DOHH2 (cell line): ENCODE measurements at regions not wholly inside any gene's neighbourhood (a gene's known extent, or its start where the extent isn't known, plus 50 kb on each side); places are given as distances from the start of the nearest gene placed in this dataset.

ENCODE experiments used
- H3F3A ChIP-seq: fragments of 200-600 bp; sonication (generic), shearing (Covaris generic); 2 replicates; pipeline ENCODE4 v1.6.0; 2016; ENCODE audit warnings: antibody characterized with exemption, mild to moderate bottlenecking; ENCODE audit not compliant: control insufficient read depth, insufficient read depth
- H3K27ac ChIP-seq: fragments of 200-600 bp; sonication (generic); 2 replicates; pipeline ENCODE4 v1.5.1; 2014; ENCODE audit warnings: low read depth, mild to moderate bottlenecking, low read length, moderate library complexity
- H3K27me3 ChIP-seq: fragments of 200-600 bp; sonication (generic); 2 replicates; pipeline ENCODE4 v1.6.1; 2014; ENCODE audit warnings: mild to moderate bottlenecking, low read length, mixed read lengths; ENCODE audit not compliant: control insufficient read depth
- H3K36me3 ChIP-seq: fragments of 200-600 bp; sonication (generic); 2 replicates; pipeline ENCODE4 v1.6.1; 2014; ENCODE audit warnings: mild to moderate bottlenecking, low read length, moderate library complexity, mixed read lengths; ENCODE audit not compliant: control insufficient read depth
- H3K4me1 ChIP-seq: fragments of 200-600 bp; sonication (generic); 2 replicates; pipeline ENCODE4 v1.6.1; 2014; ENCODE audit warnings: mild to moderate bottlenecking, low read length, mixed read lengths; ENCODE audit not compliant: control insufficient read depth
- H3K4me2 ChIP-seq: fragments of 200-600 bp; sonication (generic); 2 replicates; pipeline ENCODE4 v1.6.0; 2014; ENCODE audit warnings: mild to moderate bottlenecking, low read length, moderate library complexity
- H3K4me3 ChIP-seq: fragments of 200-600 bp; sonication (generic); 2 replicates; pipeline ENCODE4 v1.5.1; 2014; ENCODE audit warnings: mild to moderate bottlenecking, low read length, mixed read lengths
- H3K79me2 ChIP-seq: fragments of 200-600 bp; sonication (generic); 2 replicates; pipeline ENCODE4 v1.6.1; 2014; ENCODE audit warnings: mild to moderate bottlenecking, low read length, mixed read lengths; ENCODE audit not compliant: control insufficient read depth
- H3K9me2 ChIP-seq: fragments of 200-600 bp; sonication (generic); replicated peaks from 2 replicates; pipeline ENCODE4 v1.6.1; 2014; ENCODE audit warnings: mild to moderate bottlenecking, low read length, mixed read lengths; ENCODE audit not compliant: control insufficient read depth
- H3K9me3 ChIP-seq: fragments of 200-600 bp; sonication (generic); 2 replicates; pipeline ENCODE4 v1.6.1; 2014; ENCODE audit warnings: antibody characterized with exemption, low read length, mixed read lengths; ENCODE audit not compliant: control insufficient read depth, insufficient read depth
- H4K20me1 ChIP-seq: fragments of 200-600 bp; sonication (generic); 2 replicates; pipeline ENCODE4 v1.6.0; 2014; ENCODE audit warnings: low read depth, mild to moderate bottlenecking, antibody characterized with exemption, low read length, moderate library complexity; ENCODE audit not compliant: control insufficient read depth, insufficient read depth
- EZH2phosphoT487 ChIP-seq: fragments of 200-600 bp; sonication (generic); IDR thresholded peaks from 2 replicates; pipeline ENCODE4 v1.6.1; 2017; ENCODE audit warnings: borderline replicate concordance, mild to moderate bottlenecking, antibody characterized with exemption, low read length, moderate library complexity, mixed read lengths
- TF ChIP-seq, protein P1 (sequence below): fragments of 200-600 bp; sonication (generic); IDR thresholded peaks from one replicate; pipeline ENCODE4 v1.5.1; 2014; ENCODE audit warnings: antibody characterized with exemption, mild to moderate bottlenecking, low read depth, low read length; ENCODE audit not compliant: poor library complexity, severe bottlenecking

DNA sequence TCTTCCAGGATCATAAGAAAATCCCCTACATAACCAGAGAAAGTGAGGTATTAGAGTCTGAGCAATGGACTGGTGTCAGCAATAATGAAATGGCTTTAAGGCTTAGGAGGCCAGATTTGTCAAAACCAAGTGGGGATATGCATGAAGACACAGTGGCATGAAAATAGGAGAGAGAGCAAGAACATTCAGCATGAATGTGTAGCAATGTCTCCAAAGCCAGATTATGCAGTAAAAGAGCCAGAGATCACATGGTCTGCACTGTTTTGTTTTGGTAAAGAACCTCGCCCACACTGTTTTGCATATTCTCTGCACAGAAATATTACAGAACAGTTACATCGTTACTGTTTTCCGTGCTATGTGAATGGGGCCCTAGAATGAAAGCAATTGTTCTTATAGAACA lies 589.4 kb downstream of the PLPP3 start:
- Histone ChIP-seq H3K9me2 (no peaks in the 10 kb centered on the region), H3K4me3 (no peak overlapping the region), H3F3A (no peaks in the 10 kb centered on the region), H3K79me2 (no peaks in the 10 kb centered on the region), H3K9me3 (no peaks in the 10 kb centered on the region), H3K4me2 (no peak overlapping the region), H3K27me3 (no peaks in the 10 kb centered on the region), H4K20me1 (no peaks in the 10 kb centered on the region), H3K4me1 (no peaks in the 10 kb centered on the region), H3K36me3 (no peaks in the 10 kb centered on the region), H3K27ac (no peak overlapping the region)
- TF ChIP-seq, protein P1, sequence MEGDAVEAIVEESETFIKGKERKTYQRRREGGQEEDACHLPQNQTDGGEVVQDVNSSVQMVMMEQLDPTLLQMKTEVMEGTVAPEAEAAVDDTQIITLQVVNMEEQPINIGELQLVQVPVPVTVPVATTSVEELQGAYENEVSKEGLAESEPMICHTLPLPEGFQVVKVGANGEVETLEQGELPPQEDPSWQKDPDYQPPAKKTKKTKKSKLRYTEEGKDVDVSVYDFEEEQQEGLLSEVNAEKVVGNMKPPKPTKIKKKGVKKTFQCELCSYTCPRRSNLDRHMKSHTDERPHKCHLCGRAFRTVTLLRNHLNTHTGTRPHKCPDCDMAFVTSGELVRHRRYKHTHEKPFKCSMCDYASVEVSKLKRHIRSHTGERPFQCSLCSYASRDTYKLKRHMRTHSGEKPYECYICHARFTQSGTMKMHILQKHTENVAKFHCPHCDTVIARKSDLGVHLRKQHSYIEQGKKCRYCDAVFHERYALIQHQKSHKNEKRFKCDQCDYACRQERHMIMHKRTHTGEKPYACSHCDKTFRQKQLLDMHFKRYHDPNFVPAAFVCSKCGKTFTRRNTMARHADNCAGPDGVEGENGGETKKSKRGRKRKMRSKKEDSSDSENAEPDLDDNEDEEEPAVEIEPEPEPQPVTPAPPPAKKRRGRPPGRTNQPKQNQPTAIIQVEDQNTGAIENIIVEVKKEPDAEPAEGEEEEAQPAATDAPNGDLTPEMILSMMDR: no peak
- TF ChIP-seq EZH2phosphoT487: no peak

DNA sequence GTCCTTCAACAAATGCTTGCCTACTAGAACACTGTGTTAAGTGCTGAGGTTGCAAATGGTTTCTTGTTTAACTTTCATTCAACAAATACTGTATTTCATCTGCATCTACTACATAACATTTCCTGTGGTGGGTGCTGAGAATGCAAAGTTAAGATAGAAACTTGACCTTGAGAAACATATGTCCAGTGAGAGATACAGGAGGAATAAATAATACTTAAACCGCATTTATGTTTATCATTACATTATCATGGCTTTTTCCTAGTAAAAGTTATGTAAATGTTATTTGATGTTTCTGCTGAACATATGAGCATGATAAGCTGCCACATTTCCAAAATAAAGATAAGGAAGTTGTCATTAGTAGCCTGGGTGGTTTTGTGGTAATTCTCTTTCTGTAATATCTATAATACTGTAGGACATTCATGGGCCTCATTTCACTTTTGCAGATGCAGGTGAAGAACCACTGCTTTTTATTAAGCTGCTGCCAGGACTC lies 590.4 kb downstream of the PLPP3 start:
- H3K79me2 ChIP-seq: no peaks in the 10 kb centered on the region
- no peaks in the 10 kb centered on the region for H3K9me3 ChIP-seq
- no peaks in the 10 kb centered on the region for H3F3A ChIP-seq
- H3K9me2 ChIP-seq: no peaks in the 10 kb centered on the region
- no peaks in the 10 kb centered on the region for H4K20me1 ChIP-seq
- TF ChIP-seq, protein P1: no peak
- no peak for TF ChIP-seq EZH2phosphoT487
- H3K4me3 ChIP-seq: no peak overlapping the region
- H3K27me3 ChIP-seq: no peaks in the 10 kb centered on the region
- H3K4me1 ChIP-seq: no peaks in the 10 kb centered on the region
- no peak overlapping the region for H3K27ac ChIP-seq
- no peak overlapping the region for H3K4me2 ChIP-seq
- H3K36me3 ChIP-seq: no peaks in the 10 kb centered on the region

DNA sequence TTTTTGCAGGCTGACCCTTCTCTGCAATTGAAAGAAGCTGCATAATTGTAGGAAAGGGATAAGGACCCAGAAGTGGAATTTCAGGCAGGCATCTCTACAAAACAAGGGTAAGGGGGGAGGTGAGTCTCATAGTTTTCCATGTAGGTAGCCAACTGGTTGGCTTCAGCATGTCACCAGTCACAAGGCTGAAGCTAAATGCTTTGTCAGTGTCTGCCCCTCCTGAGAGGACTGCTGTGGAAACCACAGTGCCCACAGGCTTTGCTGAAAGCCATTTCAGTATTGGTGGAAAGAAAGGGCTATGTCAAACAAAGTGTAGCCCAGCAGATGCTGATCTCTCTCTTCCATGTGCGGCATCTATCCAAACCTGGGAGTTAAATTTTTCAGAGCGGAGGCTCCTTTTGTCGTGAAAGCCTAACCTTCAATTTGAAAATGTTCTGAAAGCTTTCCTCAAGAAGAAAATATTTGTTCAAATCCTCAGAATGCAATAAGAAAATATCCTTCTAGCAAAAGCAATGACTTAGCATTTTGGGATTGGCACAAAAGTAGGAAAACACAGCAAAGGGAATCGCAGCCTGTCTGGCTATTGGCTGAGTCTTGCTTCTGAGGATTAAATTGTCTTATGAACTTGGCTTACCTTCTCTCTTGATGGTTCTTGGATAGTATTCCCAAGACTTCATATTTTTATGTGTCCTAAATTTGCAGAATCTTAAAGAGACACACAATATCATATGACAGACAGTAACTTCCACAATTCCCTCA lies 591.7 kb downstream of the PLPP3 start:
- Histone ChIP-seq H3K9me2 (no peaks in the 10 kb centered on the region), H3K36me3 (no peaks in the 10 kb centered on the region), H3K9me3 (no peaks in the 10 kb centered on the region), H3K4me1 (no peaks in the 10 kb centered on the region), H3K4me2 (no peak overlapping the region), H4K20me1 (no peaks in the 10 kb centered on the region), H3K4me3 (no peak overlapping the region), H3K27ac (no peak overlapping the region), H3F3A (no peaks in the 10 kb centered on the region), H3K79me2 (no peaks in the 10 kb centered on the region), H3K27me3 (no peaks in the 10 kb centered on the region)
- TF ChIP-seq, protein P1: no peak
- TF ChIP-seq EZH2phosphoT487: no peak
